ENCODE measurements at regions not wholly inside any gene's neighbourhood (a gene's known extent, or its start where the extent isn't known, plus 50 kb on each side); places are given as distances from the start of the nearest gene placed in this dataset.

GRCh38 chr5:147170603-147171002 lies 64.2 kb upstream of the STK32A start:
- no peak for DNase-seq

DNA sequence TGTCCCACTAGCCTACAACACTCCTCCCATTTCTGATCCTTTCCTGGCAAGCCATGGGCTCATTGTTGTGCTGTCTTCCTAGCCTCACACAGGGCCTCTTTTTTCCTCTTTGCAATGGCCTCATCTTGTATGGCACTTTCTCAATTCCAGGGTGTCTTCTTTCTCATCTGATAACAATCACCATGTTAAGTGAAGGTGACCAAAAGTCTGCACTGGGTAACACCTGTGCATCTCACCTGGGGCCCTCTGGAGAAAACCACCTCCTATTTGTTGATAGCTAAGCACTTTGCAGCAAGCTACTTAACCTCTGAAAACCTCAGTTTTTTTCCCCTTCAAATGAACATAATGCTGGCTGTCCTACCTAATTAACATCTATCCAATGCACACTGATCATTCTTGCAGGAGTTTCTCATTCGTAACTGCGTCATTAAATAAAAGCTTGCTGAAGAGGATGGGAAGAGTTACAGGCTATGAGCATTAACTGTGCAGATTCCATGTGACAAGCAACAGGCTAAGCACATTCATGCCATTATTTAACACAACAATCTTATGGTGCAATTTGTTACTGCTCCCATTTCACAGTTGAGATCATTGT lies 60.1 kb upstream of the STK32A start:
- no peak for DNase-seq

GRCh38 chr5:147175516-147176097 lies 59.2 kb upstream of the STK32A start:
- no peak for DNase-seq

DNA sequence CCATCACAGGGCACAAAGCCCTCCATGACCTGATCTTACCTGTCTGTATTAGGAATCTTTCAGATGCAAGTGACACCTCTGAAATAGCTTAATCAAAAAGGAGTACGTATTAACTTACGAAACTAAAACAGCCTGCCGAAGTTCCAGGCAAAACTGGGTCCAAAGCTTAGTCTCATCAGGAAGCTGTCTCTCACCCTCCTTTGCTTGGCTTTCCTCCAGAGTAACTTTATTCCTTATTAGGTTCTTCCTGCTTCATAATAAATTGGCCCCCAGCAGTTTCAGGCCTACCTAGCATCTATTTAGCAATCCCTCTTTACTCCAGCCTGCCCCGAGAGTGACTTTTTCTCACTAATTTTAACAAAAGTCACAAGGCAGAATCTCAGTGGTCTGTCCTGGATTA lies 58.4 kb upstream of the STK32A start:
- DNase-seq: no peak

GRCh38 chr5:147177125-147177840 lies 57.5 kb upstream of the STK32A start:
- DNase-seq: no peak

GRCh38 chr5:147179562-147180147 lies 55.2 kb upstream of the STK32A start:
- DNase-seq: no peak

DNA sequence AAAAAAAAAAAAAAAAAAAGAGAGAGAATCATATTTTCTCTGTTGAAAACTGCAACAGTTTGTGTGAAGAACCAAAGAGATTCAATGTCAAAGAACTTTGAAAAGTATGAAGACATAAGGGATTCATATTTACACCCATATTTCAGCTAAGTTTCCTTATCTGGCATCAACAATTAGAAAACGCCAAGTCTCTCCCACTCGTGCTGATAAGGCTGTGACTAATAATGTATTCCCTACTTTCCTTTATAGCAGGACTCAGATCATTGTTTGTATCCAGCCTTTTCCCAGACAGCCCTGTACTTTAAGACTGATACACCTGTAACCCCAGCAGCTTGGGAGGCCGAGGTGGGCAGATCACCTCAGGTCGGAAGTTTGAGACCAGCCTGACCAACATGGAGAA lies 54.1 kb upstream of the STK32A start:
- no peak for DNase-seq
